IMR-90 (cell line): ENCODE measurements at regions not wholly inside any gene's neighbourhood (a gene's known extent, or its start where the extent isn't known, plus 50 kb on each side); places are given as distances from the start of the nearest gene placed in this dataset.

Experiments used
- ATAC-seq: fragments of 200-7000 bp; cut with Tn5 transposase; 2 replicates; pipeline ENCODE4 v1.9.1; 2020; ENCODE audit warnings: low read depth, mild to moderate bottlenecking, moderate library complexity
- BruUV-seq: library from RNA; stranded (reverse); fragments of 400-500 nt; replicated peaks from 2 replicates; lab custom pipeline; 2021; lab: Mats Ljungman, UMichigan
- CTCF ChIA-PET: fragments of 300-600 bp; formaldehyde crosslinking; extraction: SDS; loops from one replicate; lab custom pipeline; 2021; ENCODE audit warnings: antibody characterized with exemption; lab: Yijun Ruan, JAX
- POLR2A ChIA-PET: fragments of 300-600 bp; sonication (Branson Sonifier 250); formaldehyde crosslinking; loops from one replicate; lab custom pipeline; 2022; ENCODE audit warnings: antibody characterized with exemption; ENCODE audit not compliant: unreplicated experiment; lab: Charles Lee
- DNase-seq: peaks from one replicate; pipeline ENCODE4 v3.0.0; 2013
- H2AFZ ChIP-seq: replicated peaks from 2 replicates; pipeline ENCODE3; 2013; ENCODE audit warnings: low read length, mild to moderate bottlenecking; ENCODE audit not compliant: poor library complexity
- H2AK5ac ChIP-seq: 2 replicates; pipeline ENCODE4 v1.6.1; 2013; ENCODE audit warnings: low read depth, low read length, inconsistent platforms
- H2AK9ac ChIP-seq: replicated peaks from 2 replicates; pipeline ENCODE3; 2013; ENCODE audit warnings: mild to moderate bottlenecking, low read depth, low read length, moderate library complexity; ENCODE audit not compliant: poor library complexity
- H2BK120ac ChIP-seq: 2 replicates; pipeline ENCODE4 v1.6.1; 2013; ENCODE audit warnings: low read depth, low read length, inconsistent platforms
- H2BK15ac ChIP-seq: 3 replicates; pipeline ENCODE4 v1.6.1; 2013; ENCODE audit warnings: low read depth, low read length, inconsistent platforms
- H2BK20ac ChIP-seq: 2 replicates; pipeline ENCODE4 v1.6.1; 2013; ENCODE audit warnings: low read depth, mild to moderate bottlenecking, inconsistent platforms, low read length, moderate library complexity
- H2BK5ac ChIP-seq: 2 replicates; pipeline ENCODE4 v1.6.1; 2013; ENCODE audit warnings: mild to moderate bottlenecking, low read depth, low read length, inconsistent platforms; ENCODE audit not compliant: poor library complexity, severe bottlenecking
- H3K14ac ChIP-seq: replicated peaks from 2 replicates; pipeline ENCODE4 v1.6.1; 2013; ENCODE audit warnings: low read depth, low read length, inconsistent platforms
- H3K18ac ChIP-seq: 2 replicates; pipeline ENCODE4 v1.6.1; 2013; ENCODE audit warnings: low read depth, low read length, control low read depth
- H3K23ac ChIP-seq: 2 replicates; pipeline ENCODE4 v1.6.1; 2013; ENCODE audit warnings: low read depth, low read length, inconsistent platforms
- H3K27ac ChIP-seq: 2 replicates; pipeline ENCODE4 v1.5.1; 2013; ENCODE audit warnings: mild to moderate bottlenecking, control low read depth, low read length; ENCODE audit not compliant: insufficient read depth
- H3K27me3 ChIP-seq: 2 replicates; pipeline ENCODE4 v1.6.1; 2013; ENCODE audit warnings: low read length; ENCODE audit not compliant: control insufficient read depth, insufficient read depth
- H3K36me3 ChIP-seq: 2 replicates; pipeline ENCODE4 v1.6.1; 2013; ENCODE audit warnings: low read length, mixed read lengths; ENCODE audit not compliant: control insufficient read depth, insufficient read depth
- H3K4ac ChIP-seq: 2 replicates; pipeline ENCODE4 v1.6.1; 2013; ENCODE audit warnings: low read depth, low read length, inconsistent platforms
- H3K4me1 ChIP-seq: 2 replicates; pipeline ENCODE4 v1.6.1; 2013; ENCODE audit warnings: low read length, mixed read lengths; ENCODE audit not compliant: control insufficient read depth, insufficient read depth
- H3K4me2 ChIP-seq: 2 replicates; pipeline ENCODE4 v1.6.1; 2013; ENCODE audit warnings: low read depth, mild to moderate bottlenecking, control low read depth, low read length, moderate library complexity
- H3K4me3 ChIP-seq: 2 replicates; pipeline ENCODE4 v1.5.1; 2013; ENCODE audit warnings: low read depth, mild to moderate bottlenecking, control low read depth, low read length, moderate library complexity; ENCODE audit not compliant: insufficient read depth
- H3K56ac ChIP-seq: 2 replicates; pipeline ENCODE4 v1.6.1; 2013; ENCODE audit warnings: low read length, inconsistent platforms; ENCODE audit not compliant: insufficient read depth; ENCODE audit errors: extremely low read depth
- H3K79me1 ChIP-seq, 2 experiments: 2 replicates each; pipeline ENCODE4 v1.6.1; 2013; ENCODE audit warnings: low read length in 2 of 2, inconsistent platforms in 1 of 2, low read depth in 1 of 2
- H3K9ac ChIP-seq: 2 replicates; pipeline ENCODE4 v1.6.1; 2013; ENCODE audit warnings: low read depth, low read length, control low read depth
- H3K9me1 ChIP-seq: 2 replicates; pipeline ENCODE4 v1.6.1; 2013; ENCODE audit warnings: low read length, inconsistent platforms; ENCODE audit not compliant: insufficient read depth
- H3K9me3 ChIP-seq: 2 replicates; pipeline ENCODE4 v1.6.1; 2013; ENCODE audit warnings: low read length; ENCODE audit not compliant: control insufficient read depth, insufficient read depth
- H4K20me1 ChIP-seq: 2 replicates; pipeline ENCODE4 v1.6.1; 2013; ENCODE audit warnings: low read length, inconsistent platforms; ENCODE audit not compliant: insufficient read depth
- H4K5ac ChIP-seq: 2 replicates; pipeline ENCODE4 v1.6.1; 2013; ENCODE audit warnings: mild to moderate bottlenecking, low read depth, low read length, control low read depth
- H4K8ac ChIP-seq, 2 experiments: 2 replicates each; pipeline ENCODE4 v1.6.1; 2013; ENCODE audit warnings: low read depth in 2 of 2, low read length in 2 of 2, control low read depth in 1 of 2, inconsistent platforms in 1 of 2
- H4K91ac ChIP-seq: 2 replicates; pipeline ENCODE4 v1.6.1; 2013; ENCODE audit warnings: low read depth, low read length, inconsistent platforms; ENCODE audit not compliant: insufficient read depth
- BHLHE40 ChIP-seq: fragments of 150-350 bp; IDR thresholded peaks from 2 replicates; pipeline ENCODE4 v1.6.1; 2016; ENCODE audit warnings: mild to moderate bottlenecking, low read depth, low read length
- CTCF ChIP-seq: conservative IDR thresholded peaks from 2 replicates; pipeline ENCODE4 v1.5.1; 2012; ENCODE audit warnings: mild to moderate bottlenecking, low read depth, low read length, improper control_type of control experiment
- ELK1 ChIP-seq: fragments of 150-350 bp; IDR thresholded peaks from 2 replicates; pipeline ENCODE4 v1.6.1; 2016; ENCODE audit warnings: low read depth, mild to moderate bottlenecking, low read length, moderate library complexity, borderline replicate concordance
- FOS ChIP-seq: fragments of 150-350 bp; IDR thresholded peaks from 2 replicates; pipeline ENCODE4 v1.6.1; 2016; ENCODE audit warnings: low read depth, low read length
- MAZ ChIP-seq: IDR thresholded peaks from 2 replicates; pipeline ENCODE4 v1.6.1; 2012; ENCODE audit warnings: low read depth, mild to moderate bottlenecking, low read length, improper control_type of control experiment, moderate library complexity, borderline replicate concordance
- RAD21 ChIP-seq: IDR thresholded peaks from 2 replicates; pipeline ENCODE4 v1.6.1; 2012; ENCODE audit warnings: low read length, improper control_type of control experiment
- WGBS, 2 experiments: methylation state at CpG; one replicate each; pipeline versions ENCODE4 v1.1.5 to v1.1.7; 2013; ENCODE audit warnings: missing lambda C conversion rate in 2 of 2; ENCODE audit not compliant: insufficient read length in 1 of 2; ENCODE audit errors: extremely low coverage in 2 of 2; 5-methylcytosine and 5-hydroxymethylcytosine counted together
- dilution Hi-C: fragments of 300-500 bp; cut with HindIII; formaldehyde crosslinking; loops from one replicate; pipeline ENCODE4 v1.14.3; 2018; ENCODE audit warnings: low sequenced_read_pairs; ENCODE audit not compliant: unreplicated experiment
- in situ Hi-C: fragments of 300-500 bp; cut with MboI; formaldehyde crosslinking; loops from 3 replicates; pipeline ENCODE4 v1.14.3; 2019; ENCODE audit warnings: low sequenced_read_pairs, inconsistent platforms, mixed read lengths
- intact Hi-C: fragments of 100-400 bp; cut with micrococcal nuclease; formaldehyde crosslinking; loops from 2 replicates; pipeline ENCODE4 v1.10.0; 2022

GRCh38 chr2:199570934-199571333, 113.2 kb upstream of the SATB2 start:
- H2BK20ac ChIP-seq: no peak overlapping the region
- no peak for TF ChIP-seq FOS
- TF ChIP-seq ELK1: no peak
- no peak for TF ChIP-seq CTCF
- no peak for TF ChIP-seq MAZ
- TF ChIP-seq BHLHE40: no peak
- no peak for TF ChIP-seq RAD21
- no peak for DNase-seq
- ChIA-PET CTCF (no interaction called here), POLR2A (no interaction called here)
- H3K4me2 ChIP-seq: no peak overlapping the region
- H3K27me3 ChIP-seq: no peaks in the 10 kb centered on the region
- H3K18ac ChIP-seq: no peak overlapping the region
- H3K9ac ChIP-seq: no peak overlapping the region
- H4K20me1 ChIP-seq: no peaks in the 10 kb centered on the region
- no peak overlapping the region for H2BK15ac ChIP-seq
- in situ Hi-C loops: no loop called here
- intact Hi-C loops: no loop called here
- no CpG with 5 or more reads among the region's 2 CpGs for WGBS, 2 experiments
- H2BK5ac ChIP-seq: no peak overlapping the region
- no TSS peak for BruUV-seq
- no peak overlapping the region for H4K8ac ChIP-seq
- H3K56ac ChIP-seq: no peak overlapping the region
- H3K4ac ChIP-seq: no peak overlapping the region
- no peak overlapping the region for H2AK9ac ChIP-seq
- no peak for ATAC-seq
- H2AK5ac ChIP-seq: no peak overlapping the region
- no peak overlapping the region for H4K5ac ChIP-seq
- no peak overlapping the region for H4K91ac ChIP-seq
- H3K14ac ChIP-seq: no peak overlapping the region
- H2BK120ac ChIP-seq: no peak overlapping the region
- no peaks in the 10 kb centered on the region for H3K79me1 ChIP-seq
- no peak overlapping the region for H2AFZ ChIP-seq
- H3K9me1 ChIP-seq: no peaks in the 10 kb centered on the region
- no peak overlapping the region for H3K27ac ChIP-seq
- H3K4me3 ChIP-seq: no peak overlapping the region
- H3K23ac ChIP-seq: no peak overlapping the region
- no peaks in the 10 kb centered on the region for H3K4me1 ChIP-seq
- dilution Hi-C loops: no loop called here
- no peaks in the 10 kb centered on the region for H3K9me3 ChIP-seq
- no peaks in the 10 kb centered on the region for H3K36me3 ChIP-seq
